H1 (cell line): ENCODE measurements at regions not wholly inside any gene's neighbourhood (a gene's known extent, or its start where the extent isn't known, plus 50 kb on each side); places are given as distances from the start of the nearest gene placed in this dataset.

ENCODE experiments used
- CTCF ChIA-PET: fragments of 300-600 bp; sonication (Branson Sonifier 250); formaldehyde crosslinking; loops from one replicate; lab custom pipeline; 2021; ENCODE audit not compliant: partially characterized antibody; lab: Charles Lee
- POLR2A ChIA-PET: fragments of 300-600 bp; sonication (Branson Sonifier 250); formaldehyde crosslinking; loops from one replicate; lab custom pipeline; 2021; ENCODE audit warnings: inconsistent platforms; ENCODE audit not compliant: partially characterized antibody; lab: Charles Lee
- DNase-seq, 2 experiments: peaks; one replicate each; pipeline versions ENCODE4 v3.0.0 to v3.0.0-alpha.2; 2010 to 2022; ENCODE audit warnings: low spot score in 2 of 2, low read depth in 1 of 2, mixed read lengths in 1 of 2
- FAIRE-seq: peaks from 2 replicates; lab custom pipeline; 2011; peaks lifted over from hg19 to GRCh38; lab: Jason Lieb, UNC
- H2AFZ ChIP-seq: 2 replicates; pipeline ENCODE4 v1.8.1; 2012; ENCODE audit warnings: low read length, inconsistent platforms
- H2AK5ac ChIP-seq: 2 replicates; pipeline ENCODE4 v1.6.1; 2013; ENCODE audit warnings: low read depth, low read length
- H2BK120ac ChIP-seq: replicated peaks from 2 replicates; pipeline ENCODE3; 2013; ENCODE audit warnings: low read depth, low read length, inconsistent platforms
- H2BK12ac ChIP-seq: 2 replicates; pipeline ENCODE4 v1.6.1; 2013; ENCODE audit warnings: low read depth, low read length
- H2BK15ac ChIP-seq: 2 replicates; pipeline ENCODE4 v1.6.1; 2013; ENCODE audit warnings: low read length
- H2BK20ac ChIP-seq: 2 replicates; pipeline ENCODE4 v1.6.1; 2013; ENCODE audit warnings: low read length
- H2BK5ac ChIP-seq: 2 replicates; pipeline ENCODE4 v1.6.1; 2013; ENCODE audit warnings: low read depth, low read length
- H3K14ac ChIP-seq: 2 replicates; pipeline ENCODE4 v1.6.1; 2013; ENCODE audit warnings: inconsistent platforms; ENCODE audit not compliant: insufficient read length
- H3K18ac ChIP-seq: 2 replicates; pipeline ENCODE4 v1.6.1; 2013; ENCODE audit warnings: low read length; ENCODE audit errors: extremely low read depth
- H3K23ac ChIP-seq: 2 replicates; pipeline ENCODE4 v1.6.1; 2013; ENCODE audit warnings: inconsistent platforms; ENCODE audit not compliant: insufficient read length
- H3K23me2 ChIP-seq: 2 replicates; pipeline ENCODE4 v1.6.1; 2013; ENCODE audit warnings: low read depth, low read length
- H3K27ac ChIP-seq: 2 replicates; pipeline ENCODE4 v1.6.1; 2011; ENCODE audit warnings: low read depth, low read length, inconsistent platforms
- H3K27me3 ChIP-seq, 4 experiments: replicated peaks in 1 of 4; 1 replicate in 1 of 4; 2 replicates in 3 of 4; pipeline versions ENCODE4 v1.6.1 to v1.8.1; 2011 to 2013; ENCODE audit warnings: low read length in 3 of 4, mild to moderate bottlenecking in 3 of 4, inconsistent platforms in 2 of 4, mixed read lengths in 2 of 4, moderate library complexity in 1 of 4; ENCODE audit not compliant: control insufficient read depth in 3 of 4, insufficient read depth in 3 of 4; ENCODE audit errors: extremely low read depth in 1 of 4
- H3K36me3 ChIP-seq, 4 experiments: 2 replicates each; pipeline versions ENCODE4 v1.6.1 to v1.8.1; 2011 to 2013; ENCODE audit warnings: mild to moderate bottlenecking in 4 of 4, low read length in 3 of 4, moderate library complexity in 2 of 4, control low read depth in 1 of 4, inconsistent platforms in 1 of 4; ENCODE audit not compliant: insufficient read depth in 4 of 4, control insufficient read depth in 2 of 4
- H3K4ac ChIP-seq: replicated peaks from 2 replicates; pipeline ENCODE3; 2013; ENCODE audit warnings: low read length, low read depth, mixed read lengths, inconsistent platforms; ENCODE audit not compliant: insufficient read length
- H3K4me1 ChIP-seq, 4 experiments: replicated peaks in 1 of 4; 1 replicate in 1 of 4; 2 replicates in 3 of 4; pipeline versions ENCODE4 v1.6.1 to v1.8.1; 2011 to 2013; ENCODE audit warnings: low read length in 3 of 4, inconsistent platforms in 2 of 4, mixed read lengths in 1 of 4; ENCODE audit not compliant: insufficient read depth in 4 of 4, control insufficient read depth in 3 of 4
- H3K4me2 ChIP-seq, 2 experiments: 2 replicates each; pipeline versions ENCODE4 v1.6.1 to v1.8.1; 2011 to 2013; ENCODE audit warnings: low read depth in 2 of 2, low read length in 2 of 2, control low read depth in 1 of 2, inconsistent platforms in 1 of 2, mild to moderate bottlenecking in 1 of 2; ENCODE audit not compliant: insufficient read depth in 1 of 2
- H3K4me3 ChIP-seq, 4 experiments: fragments of 200-600, 300-600 bp in 1 of 4; sonication (generic), shearing (Covaris generic), sonication (Bioruptor Twin) in 1 of 4; 2 replicates each; pipeline versions ENCODE4 v1.5.1 to v1.8.1; 2011 to 2016; ENCODE audit warnings: low read length in 4 of 4, low read depth in 3 of 4, control low read depth in 2 of 4, inconsistent platforms in 2 of 4, mild to moderate bottlenecking in 2 of 4, mixed read lengths in 1 of 4, moderate library complexity in 1 of 4; ENCODE audit not compliant: insufficient read depth in 2 of 4; ENCODE audit errors: extremely low read depth in 1 of 4
- H3K56ac ChIP-seq: replicated peaks from 2 replicates; pipeline ENCODE3; 2013; ENCODE audit warnings: low read depth, mild to moderate bottlenecking, mixed read lengths, low read length, inconsistent platforms; ENCODE audit not compliant: insufficient read length
- H3K79me1 ChIP-seq: 2 replicates; pipeline ENCODE4 v1.6.1; 2013; ENCODE audit warnings: low read depth, low read length, control low read depth
- H3K79me2 ChIP-seq, 2 experiments: 2 replicates each; pipeline versions ENCODE4 v1.6.1 to v1.8.1; 2012 to 2013; ENCODE audit warnings: low read length in 2 of 2, mild to moderate bottlenecking in 2 of 2, inconsistent platforms in 1 of 2; ENCODE audit not compliant: insufficient read depth in 2 of 2, control insufficient read depth in 1 of 2
- H3K9ac ChIP-seq, 4 experiments: replicated peaks in 1 of 4; 1 replicate in 1 of 4; 2 replicates in 3 of 4; pipeline versions ENCODE4 v1.6.1 to v1.8.1; 2011 to 2013; ENCODE audit warnings: low read depth in 3 of 4, low read length in 3 of 4, control low read depth in 2 of 4, mild to moderate bottlenecking in 2 of 4, moderate library complexity in 2 of 4, inconsistent platforms in 1 of 4; ENCODE audit errors: extremely low read depth in 1 of 4
- H3K9me3 ChIP-seq, 2 experiments: 2 replicates each; pipeline versions ENCODE4 v1.6.1 to v1.8.1; 2012 to 2013; ENCODE audit warnings: mild to moderate bottlenecking in 2 of 2, moderate library complexity in 2 of 2, control low read depth in 1 of 2, inconsistent platforms in 1 of 2, low read depth in 1 of 2, low read length in 1 of 2, mixed read lengths in 1 of 2; ENCODE audit not compliant: insufficient read depth in 2 of 2
- H4K20me1 ChIP-seq, 2 experiments: replicated peaks in 1 of 2; 2 replicates each; pipeline versions ENCODE3 to v1.8.1; 2011 to 2013; ENCODE audit warnings: inconsistent platforms in 2 of 2, low read length in 2 of 2, mild to moderate bottlenecking in 1 of 2; ENCODE audit not compliant: insufficient read depth in 2 of 2, control insufficient read depth in 1 of 2
- H4K5ac ChIP-seq: 2 replicates; pipeline ENCODE4 v1.6.1; 2013; ENCODE audit warnings: low read length, low read depth, mixed read lengths, inconsistent platforms; ENCODE audit not compliant: insufficient read length
- H4K8ac ChIP-seq: 2 replicates; pipeline ENCODE4 v1.8.0; 2013; ENCODE audit warnings: mild to moderate bottlenecking, moderate library complexity, low read length, inconsistent platforms; ENCODE audit not compliant: insufficient read depth; ENCODE audit errors: extremely low read depth
- H4K91ac ChIP-seq: replicated peaks from 2 replicates; pipeline ENCODE3; 2013; ENCODE audit warnings: low read length, mixed read lengths, inconsistent platforms; ENCODE audit not compliant: insufficient read length
- RBBP5 ChIP-seq: IDR thresholded peaks from 2 replicates; pipeline ENCODE4 v1.7.1; 2012; ENCODE audit warnings: low read depth, mild to moderate bottlenecking, inconsistent platforms, low read length, moderate library complexity, borderline replicate concordance
- TAF1 ChIP-seq: IDR thresholded peaks from 2 replicates; pipeline ENCODE4 v1.6.1; 2011; ENCODE audit warnings: mild to moderate bottlenecking, low read depth, low read length
- WGBS, 2 experiments: shearing (Covaris generic) in 1 of 2; methylation state at CpG; one replicate each; pipeline versions ENCODE4 v1.1.6 to v1.1.7; 2013 to 2015; ENCODE audit warnings: low lambda C conversion rate in 2 of 2, mixed read lengths in 2 of 2, inconsistent platforms in 1 of 2, low coverage in 1 of 2, missing lambda C conversion rate in 1 of 2; ENCODE audit not compliant: insufficient replicate concordance in 2 of 2, insufficient coverage in 1 of 2, insufficient read length in 1 of 2; ENCODE audit errors: extremely low coverage in 1 of 2, missing lambda C conversion rate in 1 of 2; 5-methylcytosine and 5-hydroxymethylcytosine counted together
- TF ChIP-seq, protein P1 (sequence below), 3 experiments: IDR thresholded peaks; 1 replicate in 2 of 3; 2 replicates in 1 of 3; pipeline versions ENCODE4 v1.5.1 to v1.6.1; 2011; ENCODE audit warnings: low read length in 3 of 3, mild to moderate bottlenecking in 3 of 3, inconsistent platforms in 2 of 3, low read depth in 1 of 3, moderate library complexity in 1 of 3; ENCODE audit not compliant: insufficient read depth in 1 of 3; ENCODE audit errors: control extremely low read depth in 1 of 3

DNA sequence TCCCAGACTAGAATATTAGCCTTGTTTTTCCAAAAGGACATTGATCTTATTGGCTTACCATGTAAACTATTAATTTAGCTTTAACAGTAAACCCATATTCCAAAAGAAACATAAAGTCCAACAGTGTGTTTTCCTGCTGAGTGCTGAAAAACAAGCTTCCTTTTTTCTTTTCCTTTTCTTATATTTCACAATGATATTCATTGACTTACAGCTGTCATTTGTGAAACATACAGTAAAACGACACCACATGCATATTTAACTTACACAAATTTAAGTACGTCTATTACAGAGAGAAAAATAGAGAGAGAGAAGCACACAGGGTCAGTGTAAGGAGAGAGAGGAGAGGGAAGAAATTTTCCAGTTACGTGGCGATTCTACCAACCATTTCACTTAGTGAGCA, 543.9 kb upstream of the JARID2 start:
- H3K27me3 ChIP-seq, result no peaks in the 10 kb centered on the region
- H4K8ac ChIP-seq, result no peak overlapping the region
- POLR2A ChIA-PET, result interaction anchor here (0.7 kb wide), 1 partner anchor 15 kb away, joined by 3 read pairs; no protein-coding TSS in a partner anchor
- no peaks in the 10 kb centered on the region for H3K79me2 ChIP-seq
- no peak overlapping the region for H3K4ac ChIP-seq
- H2BK120ac ChIP-seq, result no peak overlapping the region
- no peaks in the 10 kb centered on the region for H3K79me1 ChIP-seq
- no peaks in the 10 kb centered on the region for H3K23me2 ChIP-seq
- WGBS, 2 experiments, result 85% methylated on average over 4 of the region's 4 CpGs; no CpG with 5 or more reads in 1 of the 2 experiments
- H3K36me3 ChIP-seq, result no peaks in the 10 kb centered on the region
- H3K4me2 ChIP-seq, result no peak overlapping the region
- TF ChIP-seq, protein P1, sequence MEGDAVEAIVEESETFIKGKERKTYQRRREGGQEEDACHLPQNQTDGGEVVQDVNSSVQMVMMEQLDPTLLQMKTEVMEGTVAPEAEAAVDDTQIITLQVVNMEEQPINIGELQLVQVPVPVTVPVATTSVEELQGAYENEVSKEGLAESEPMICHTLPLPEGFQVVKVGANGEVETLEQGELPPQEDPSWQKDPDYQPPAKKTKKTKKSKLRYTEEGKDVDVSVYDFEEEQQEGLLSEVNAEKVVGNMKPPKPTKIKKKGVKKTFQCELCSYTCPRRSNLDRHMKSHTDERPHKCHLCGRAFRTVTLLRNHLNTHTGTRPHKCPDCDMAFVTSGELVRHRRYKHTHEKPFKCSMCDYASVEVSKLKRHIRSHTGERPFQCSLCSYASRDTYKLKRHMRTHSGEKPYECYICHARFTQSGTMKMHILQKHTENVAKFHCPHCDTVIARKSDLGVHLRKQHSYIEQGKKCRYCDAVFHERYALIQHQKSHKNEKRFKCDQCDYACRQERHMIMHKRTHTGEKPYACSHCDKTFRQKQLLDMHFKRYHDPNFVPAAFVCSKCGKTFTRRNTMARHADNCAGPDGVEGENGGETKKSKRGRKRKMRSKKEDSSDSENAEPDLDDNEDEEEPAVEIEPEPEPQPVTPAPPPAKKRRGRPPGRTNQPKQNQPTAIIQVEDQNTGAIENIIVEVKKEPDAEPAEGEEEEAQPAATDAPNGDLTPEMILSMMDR (IDR thresholded peaks at IDR 0.05; ENCODE audit: control extremely low read depth in 1 of 3, insufficient read depth in 1 of 3, low read depth in 1 of 3, low read length in 3 of 3), result no peak
- TF ChIP-seq RBBP5, result no peak
- TF ChIP-seq TAF1, result no peak
- FAIRE-seq (no peak), DNase-seq (no peak)
- no peak overlapping the region for H3K27ac ChIP-seq
- no peak overlapping the region for H2AFZ ChIP-seq
- no peak overlapping the region for H2BK5ac ChIP-seq
- no peak overlapping the region for H4K91ac ChIP-seq
- H2BK12ac ChIP-seq, result no peak overlapping the region
- H3K18ac ChIP-seq, result no peak overlapping the region
- no peak overlapping the region for H3K4me3 ChIP-seq
- H4K20me1 ChIP-seq, result no peaks in the 10 kb centered on the region
- peaks cover 0 to 3% (median 0%) of the 10 kb centered on the region in 4 experiments; a peak in 1 of 7 replicates for H3K4me1 ChIP-seq
- no peak overlapping the region for H3K23ac ChIP-seq
- no peak overlapping the region for H4K5ac ChIP-seq
- no peak overlapping the region for H2AK5ac ChIP-seq
- no peak overlapping the region for H3K56ac ChIP-seq
- no peak overlapping the region for H2BK15ac ChIP-seq
- H3K9ac ChIP-seq, result no peak overlapping the region
- CTCF ChIA-PET, result interaction anchor here (0.8 to 1.6 kb wide), 2 partner anchors 27 to 485 kb away, joined by 3 to 4 read pairs; no protein-coding TSS in a partner anchor
- H3K14ac ChIP-seq, result no peak overlapping the region
- no peak overlapping the region for H2BK20ac ChIP-seq
- peaks cover 0 to 3% of the 10 kb centered on the region in 2 experiments; a peak in 1 of 4 replicates for H3K9me3 ChIP-seq
